ENCODE measurements at regions not wholly inside any gene's neighbourhood (a gene's known extent, or its start where the extent isn't known, plus 50 kb on each side); places are given as distances from the start of the nearest gene placed in this dataset.
"Not testable (repeated sequence)": the region's sequence is repeated elsewhere in the genome, so short reads cannot be mapped to it uniquely, and the experiment has no call there.

DNA sequence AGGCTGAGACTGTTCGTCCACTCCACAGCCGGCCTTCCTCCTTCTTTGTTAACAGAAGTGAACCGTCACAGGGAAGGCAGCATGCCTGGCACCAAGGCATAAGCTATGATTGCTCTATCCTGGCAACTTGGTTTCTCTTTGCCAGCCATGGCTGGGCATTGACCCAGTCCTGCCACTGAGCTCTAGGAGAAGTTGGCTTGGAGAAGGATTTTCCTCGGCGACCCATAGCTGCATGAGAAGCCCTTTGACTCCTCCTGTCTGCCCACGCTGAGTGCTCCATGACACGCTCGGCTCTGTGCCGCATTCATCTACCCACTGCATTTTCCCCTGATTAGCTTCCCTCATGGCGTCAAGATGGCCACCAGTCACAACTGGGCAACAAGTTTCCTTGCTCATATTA lies 111.8 kb upstream of the EXOC2 start:
- no peaks in the 10 kb centered on the region for H3K36me3 ChIP-seq (ENCODE audit: control insufficient read depth, insufficient read depth, low read length)
- no peak overlapping the region for H3K27ac ChIP-seq (ENCODE audit: low read length)
- H3K27me3 ChIP-seq (ENCODE audit: control insufficient read depth, insufficient read depth, low read length): peaks cover 6% of the 10 kb centered on the region
- 95% methylated on average over 9 of the region's 10 CpGs for WGBS (ENCODE audit: insufficient coverage)
- H3K4me3 ChIP-seq (ENCODE audit: low read length): no peak overlapping the region
- no peak for DNase-seq
- no peaks in the 10 kb centered on the region for H3K4me1 ChIP-seq (ENCODE audit: control insufficient read depth, insufficient read depth, low read length)
- H3K9me3 ChIP-seq (replicated peaks; ENCODE audit: control insufficient read depth, low read depth, low read length): no peaks in the 10 kb centered on the region

DNA sequence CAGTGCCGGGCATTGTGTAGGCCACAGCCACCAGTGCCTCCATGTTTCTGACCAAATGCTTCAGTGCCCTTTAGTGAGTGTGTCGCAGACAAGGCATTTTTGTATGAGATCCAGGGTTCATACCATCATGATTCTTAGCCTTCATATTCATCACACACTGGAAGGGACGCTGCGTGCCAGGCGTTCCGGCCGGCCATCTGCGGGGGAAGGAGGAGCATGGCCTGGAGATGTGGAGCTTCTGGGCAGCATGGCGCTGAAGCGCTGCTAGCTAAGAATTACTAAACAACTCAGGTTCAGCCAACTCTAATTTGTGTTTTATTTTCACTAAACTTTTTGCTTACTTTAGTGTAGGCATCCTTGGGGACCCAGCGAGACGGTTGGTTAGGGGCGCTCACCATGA lies 111.4 kb upstream of the EXOC2 start:
- no peaks in the 10 kb centered on the region for H3K4me1 ChIP-seq (ENCODE audit: control insufficient read depth, insufficient read depth, low read length)
- H3K9me3 ChIP-seq (replicated peaks; ENCODE audit: control insufficient read depth, low read depth, low read length): no peaks in the 10 kb centered on the region
- no peak for DNase-seq
- no peak overlapping the region for H3K27ac ChIP-seq (ENCODE audit: low read length)
- no peaks in the 10 kb centered on the region for H3K36me3 ChIP-seq (ENCODE audit: control insufficient read depth, insufficient read depth, low read length)
- H3K4me3 ChIP-seq (ENCODE audit: low read length): no peak overlapping the region
- WGBS (ENCODE audit: insufficient coverage): 90% methylated on average over 6 of the region's 13 CpGs
- H3K27me3 ChIP-seq (ENCODE audit: control insufficient read depth, insufficient read depth, low read length): peaks cover 7% of the 10 kb centered on the region

DNA sequence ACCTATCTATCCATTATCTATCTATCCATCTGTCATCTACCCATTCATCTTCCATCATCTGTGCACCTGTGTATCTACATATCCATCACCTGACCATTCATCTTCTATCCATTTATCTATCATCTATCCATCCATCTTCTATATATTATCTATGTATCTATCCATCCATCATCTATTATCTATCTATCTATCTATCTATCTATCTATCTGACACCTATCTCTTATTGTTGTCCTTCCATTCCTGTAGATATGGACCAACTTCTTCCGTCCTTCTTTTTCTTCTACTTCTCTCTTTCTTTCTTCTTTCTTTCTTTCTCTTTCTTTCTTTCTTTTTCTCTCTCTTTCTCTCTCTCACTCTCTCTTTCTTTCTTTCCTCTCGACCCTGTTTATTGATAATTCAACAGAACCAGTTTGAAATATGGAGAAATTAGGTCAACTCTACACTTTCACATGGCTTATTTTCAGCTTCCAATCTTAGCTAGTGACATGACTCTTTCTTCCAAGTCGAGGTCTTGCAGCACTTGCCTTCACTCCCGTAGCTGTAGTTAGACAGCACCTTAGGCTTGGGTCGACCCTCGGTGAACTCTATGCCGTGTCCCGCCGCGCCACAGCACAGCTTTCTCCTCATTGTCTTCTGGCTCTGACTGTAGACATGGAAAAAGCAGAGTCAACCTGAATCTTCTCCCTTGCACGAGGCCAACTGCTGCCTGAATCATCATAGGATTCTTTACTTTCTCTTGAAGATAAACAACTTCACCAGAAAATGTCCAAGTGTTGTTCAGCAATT lies 110.4 kb upstream of the EXOC2 start:
- Histone ChIP-seq H3K27me3 (ENCODE audit: control insufficient read depth, insufficient read depth, low read length) (peaks cover 7% of the 10 kb centered on the region), H3K36me3 (ENCODE audit: control insufficient read depth, insufficient read depth, low read length) (no peaks in the 10 kb centered on the region), H3K9me3 (replicated peaks; ENCODE audit: control insufficient read depth, low read depth, low read length) (no peaks in the 10 kb centered on the region), H3K4me1 (ENCODE audit: control insufficient read depth, insufficient read depth, low read length) (no peaks in the 10 kb centered on the region), H3K4me3 (ENCODE audit: low read length) (no peak overlapping the region), H3K27ac (ENCODE audit: low read length) (no peak overlapping the region)
- no peak for DNase-seq
- WGBS (ENCODE audit: insufficient coverage): 93% methylated on average over 9 of the region's 11 CpGs

DNA sequence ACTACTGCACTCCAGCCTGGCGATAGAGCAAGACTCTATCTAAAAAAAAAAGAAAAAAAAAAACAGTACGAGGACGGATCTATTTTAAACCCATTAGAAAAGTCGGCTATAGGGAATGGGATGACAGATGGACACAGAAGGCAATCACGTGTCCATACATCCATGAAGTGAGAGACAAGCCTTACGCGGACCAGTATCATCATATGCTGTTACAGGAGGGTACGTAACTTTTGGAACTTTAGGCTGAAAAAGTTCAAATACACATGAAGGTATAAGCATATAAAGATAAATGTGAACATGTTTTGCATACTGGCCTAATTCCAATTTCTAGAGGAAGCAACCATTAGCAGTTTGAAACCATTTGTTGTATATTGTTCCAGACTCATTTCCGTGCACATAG lies 109.8 kb upstream of the EXOC2 start:
- Histone ChIP-seq H3K4me3 (ENCODE audit: low read length) (no peak overlapping the region), H3K4me1 (ENCODE audit: control insufficient read depth, insufficient read depth, low read length) (no peaks in the 10 kb centered on the region), H3K27me3 (ENCODE audit: control insufficient read depth, insufficient read depth, low read length) (peaks cover 9% of the 10 kb centered on the region), H3K27ac (ENCODE audit: low read length) (no peak overlapping the region), H3K9me3 (replicated peaks; ENCODE audit: control insufficient read depth, low read depth, low read length) (no peaks in the 10 kb centered on the region), H3K36me3 (ENCODE audit: control insufficient read depth, insufficient read depth, low read length) (no peaks in the 10 kb centered on the region)
- DNase-seq: no peak
- WGBS (ENCODE audit: insufficient coverage): 74% methylated on average over 8 of the region's 9 CpGs

DNA sequence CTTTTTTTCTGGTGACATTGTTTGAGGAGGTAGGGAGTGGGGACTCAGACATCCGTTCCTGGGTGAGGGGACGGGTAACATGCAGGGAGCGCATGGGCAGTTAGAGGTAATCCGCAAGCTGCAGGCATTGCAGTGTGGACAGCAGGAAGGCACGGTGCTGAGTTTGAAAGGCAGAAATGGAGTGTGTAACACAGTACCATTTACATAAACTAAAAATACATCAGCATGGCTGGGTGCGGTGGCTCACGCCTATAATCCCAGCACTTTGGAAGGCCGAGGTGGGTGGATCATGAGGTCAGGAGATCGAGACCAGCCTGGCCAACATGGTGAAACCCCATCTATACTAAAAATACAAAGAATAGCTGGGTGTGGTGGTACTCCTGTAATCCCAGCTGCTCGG lies 109.3 kb upstream of the EXOC2 start:
- no CpG with 5 or more reads among the region's 10 CpGs for WGBS (ENCODE audit: insufficient coverage)
- not testable (repeated sequence) for DNase-seq

DNA sequence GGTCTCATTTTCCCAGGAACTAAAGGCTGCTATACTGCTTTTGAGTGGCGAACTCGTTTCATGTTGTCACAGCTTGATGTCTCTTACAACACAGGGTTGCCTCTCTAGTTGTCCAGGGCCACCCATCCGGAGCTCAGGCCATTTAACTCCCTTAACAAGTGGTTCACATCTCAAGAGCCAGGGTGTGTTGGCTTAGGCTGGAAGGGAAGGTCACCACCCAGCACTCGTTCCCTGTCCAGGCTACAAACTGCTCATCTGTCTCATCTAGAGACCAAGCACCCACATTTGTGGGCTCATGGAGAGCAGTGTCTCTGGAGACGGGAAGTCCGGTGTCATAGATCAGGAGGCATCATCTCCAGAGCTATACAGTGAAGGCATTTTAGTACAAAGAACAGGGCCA lies 106.8 kb upstream of the EXOC2 start:
- no peak overlapping the region for H3K4me3 ChIP-seq (ENCODE audit: low read length)
- DNase-seq: no peak
- no peaks in the 10 kb centered on the region for H3K9me3 ChIP-seq (replicated peaks; ENCODE audit: control insufficient read depth, low read depth, low read length)
- 56% methylated on average over 3 of the region's 6 CpGs for WGBS (ENCODE audit: insufficient coverage)
- no peaks in the 10 kb centered on the region for H3K36me3 ChIP-seq (ENCODE audit: control insufficient read depth, insufficient read depth, low read length)
- peaks cover 15% of the 10 kb centered on the region for H3K27me3 ChIP-seq (ENCODE audit: control insufficient read depth, insufficient read depth, low read length)
- no peaks in the 10 kb centered on the region for H3K4me1 ChIP-seq (ENCODE audit: control insufficient read depth, insufficient read depth, low read length)
- no peak overlapping the region for H3K27ac ChIP-seq (ENCODE audit: low read length)

More for the DNA sequence above, 109.3 kb upstream of the EXOC2 start:
- H3K4me3 ChIP-seq (ENCODE audit: low read length); H3K4me1 ChIP-seq (ENCODE audit: control insufficient read depth, insufficient read depth, low read length); H3K36me3 ChIP-seq (ENCODE audit: control insufficient read depth, insufficient read depth, low read length); H3K27ac ChIP-seq (ENCODE audit: low read length); H3K27me3 ChIP-seq (ENCODE audit: control insufficient read depth, insufficient read depth, low read length); H3K9me3 ChIP-seq (replicated peaks; ENCODE audit: control insufficient read depth, low read depth, low read length): not testable (repeated sequence)

DNA sequence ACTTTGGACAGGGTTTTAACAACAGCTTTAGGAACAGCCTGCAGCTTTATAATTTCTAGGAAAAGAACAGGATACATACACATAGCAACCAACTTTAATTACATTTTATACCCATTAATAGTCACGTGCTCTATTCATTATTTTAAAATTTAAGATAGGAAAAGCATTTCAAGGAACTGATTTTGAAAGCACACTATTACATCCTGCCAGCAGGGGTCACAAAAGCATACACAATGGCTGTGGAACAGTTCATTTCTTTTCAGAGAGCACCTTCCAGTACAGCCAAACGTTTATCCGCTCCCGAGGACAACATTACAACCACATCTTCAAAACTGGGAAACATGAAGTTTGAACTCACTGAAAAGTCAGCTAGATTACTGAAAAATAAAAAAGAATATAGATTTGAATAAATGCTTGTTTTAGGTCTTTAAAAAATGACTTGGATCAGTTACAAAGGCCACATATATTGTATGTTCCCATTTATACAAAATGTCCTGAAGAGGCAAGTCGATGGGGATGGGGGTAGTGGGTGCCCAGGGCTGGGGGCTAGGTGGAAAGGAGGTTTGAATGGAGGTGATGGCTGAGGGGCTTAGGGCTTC lies 104.6 kb upstream of the EXOC2 start:
- no peak overlapping the region for H3K4me3 ChIP-seq (ENCODE audit: low read length)
- H3K27ac ChIP-seq (ENCODE audit: low read length): no peak overlapping the region
- H3K36me3 ChIP-seq (ENCODE audit: control insufficient read depth, insufficient read depth, low read length): no peaks in the 10 kb centered on the region
- no peaks in the 10 kb centered on the region for H3K4me1 ChIP-seq (ENCODE audit: control insufficient read depth, insufficient read depth, low read length)
- H3K9me3 ChIP-seq (replicated peaks; ENCODE audit: control insufficient read depth, low read depth, low read length): no peaks in the 10 kb centered on the region
- peak; percentile 75 for DNase-seq
- WGBS (ENCODE audit: insufficient coverage): no CpG with 5 or more reads among the region's 5 CpGs
- peaks cover 25% of the 10 kb centered on the region for H3K27me3 ChIP-seq (ENCODE audit: control insufficient read depth, insufficient read depth, low read length)

DNA sequence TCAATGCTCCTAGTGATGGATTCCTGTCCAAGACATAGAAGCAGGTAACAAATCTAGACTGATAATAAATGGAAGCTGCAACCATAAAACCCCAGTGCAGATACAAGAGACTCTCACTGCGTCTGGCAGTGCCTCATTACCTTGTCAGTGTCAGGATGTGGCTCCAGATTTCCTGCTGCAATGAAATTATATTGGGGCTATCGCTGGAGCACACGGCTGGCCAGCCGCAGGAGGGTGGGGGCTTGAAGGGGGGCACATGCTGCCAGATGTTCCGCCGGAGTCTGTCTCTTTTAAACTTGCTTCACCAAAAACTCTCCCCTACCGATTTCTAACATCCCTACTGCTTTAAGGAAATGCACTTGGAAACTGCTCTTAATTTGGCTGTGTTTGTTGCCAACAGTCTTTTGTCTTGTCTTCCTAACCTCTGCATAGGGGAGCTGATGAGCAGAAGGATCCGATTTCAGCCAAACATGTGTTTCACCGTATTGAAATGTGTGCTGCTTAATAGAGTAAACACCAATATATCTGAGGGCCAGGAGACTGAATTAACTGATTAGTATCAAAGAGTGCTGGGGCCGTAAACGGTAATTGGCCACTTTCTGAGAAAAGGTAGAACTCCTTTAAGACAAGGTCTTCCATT lies 102.2 kb upstream of the EXOC2 start:
- Histone ChIP-seq H3K36me3 (ENCODE audit: control insufficient read depth, insufficient read depth, low read length) (no peaks in the 10 kb centered on the region), H3K27ac (ENCODE audit: low read length) (no peak overlapping the region), H3K4me3 (ENCODE audit: low read length) (no peak overlapping the region), H3K27me3 (ENCODE audit: control insufficient read depth, insufficient read depth, low read length) (peaks cover 29% of the 10 kb centered on the region), H3K9me3 (replicated peaks; ENCODE audit: control insufficient read depth, low read depth, low read length) (no peaks in the 10 kb centered on the region), H3K4me1 (ENCODE audit: control insufficient read depth, insufficient read depth, low read length) (no peaks in the 10 kb centered on the region)
- 10% methylated on average over 2 of the region's 11 CpGs for WGBS (ENCODE audit: insufficient coverage)
- DNase-seq: peak; percentile 57

GRCh38 chr6:793261-793660 lies 100.3 kb upstream of the EXOC2 start:
- whole genome bisulfite sequencing (ENCODE audit: insufficient coverage): 70% methylated on average over 6 of the region's 13 CpGs

DNA sequence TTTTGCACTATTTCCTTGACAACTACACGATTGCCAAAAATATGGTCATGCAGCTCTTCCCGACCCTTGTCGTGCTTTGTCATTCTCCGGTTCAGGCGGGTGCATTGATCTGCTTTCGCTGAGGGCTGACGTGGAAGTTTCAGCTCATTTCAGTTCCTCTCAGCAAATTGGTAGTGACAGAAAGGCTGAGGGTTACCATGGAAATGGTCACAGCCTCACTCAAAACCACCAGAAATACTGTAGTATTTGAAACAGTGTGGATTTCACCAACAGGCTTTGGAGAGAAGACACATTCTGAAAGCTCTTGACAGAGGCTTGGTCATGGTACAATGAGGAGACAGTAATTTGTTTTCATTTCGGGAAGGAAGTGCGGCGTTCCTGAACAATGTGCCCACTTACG lies 99.7 kb upstream of the EXOC2 start:
- no peak overlapping the region for H3K27ac ChIP-seq (ENCODE audit: low read length)
- no peaks in the 10 kb centered on the region for H3K4me1 ChIP-seq (ENCODE audit: control insufficient read depth, insufficient read depth, low read length)
- no peaks in the 10 kb centered on the region for H3K36me3 ChIP-seq (ENCODE audit: control insufficient read depth, insufficient read depth, low read length)
- peaks cover 25% of the 10 kb centered on the region for H3K27me3 ChIP-seq (ENCODE audit: control insufficient read depth, insufficient read depth, low read length)
- no peak overlapping the region for H3K4me3 ChIP-seq (ENCODE audit: low read length)
- H3K9me3 ChIP-seq (replicated peaks; ENCODE audit: control insufficient read depth, low read depth, low read length): no peaks in the 10 kb centered on the region
- DNase-seq: no peak
- 69% methylated on average over 3 of the region's 11 CpGs for WGBS (ENCODE audit: insufficient coverage)

More at GRCh38 chr6:793261-793660, 100.3 kb upstream of the EXOC2 start:
- no peak for DNase-seq
- Histone ChIP-seq H3K4me1 (ENCODE audit: control insufficient read depth, insufficient read depth, low read length) (no peaks in the 10 kb centered on the region), H3K27me3 (ENCODE audit: control insufficient read depth, insufficient read depth, low read length) (peaks cover 26% of the 10 kb centered on the region), H3K36me3 (ENCODE audit: control insufficient read depth, insufficient read depth, low read length) (no peaks in the 10 kb centered on the region), H3K27ac (ENCODE audit: low read length) (no peak overlapping the region), H3K4me3 (ENCODE audit: low read length) (no peak overlapping the region), H3K9me3 (replicated peaks; ENCODE audit: control insufficient read depth, low read depth, low read length) (no peaks in the 10 kb centered on the region)
